B cell (primary cell): ENCODE measurements at regions not wholly inside any gene's neighbourhood (a gene's known extent, or its start where the extent isn't known, plus 50 kb on each side); places are given as distances from the start of the nearest gene placed in this dataset.
A peak's percentile ranks its signal among the peaks of the same experiment; 100 is the strongest.

Experiments
- ATAC-seq: fragments of 200-7000 bp; cut with Tn5 transposase; one replicate; pipeline ENCODE4 v1.10.0; 2021; ENCODE audit warnings: low read depth, mild to moderate bottlenecking, moderate number of reproducible peaks, moderate library complexity
- CTCF ChIA-PET: fragments of 350-600 bp; sonication (Branson Sonifier 250); formaldehyde crosslinking; loops from one replicate; lab custom pipeline; 2021; ENCODE audit warnings: antibody characterized with exemption, inconsistent platforms; lab: Charles Lee
- POLR2A ChIA-PET: fragments of 350-600 bp; sonication (Branson Sonifier 250); formaldehyde crosslinking; loops from one replicate; lab custom pipeline; 2021; ENCODE audit warnings: antibody characterized with exemption; lab: Charles Lee
- DNase-seq: peaks from one replicate; pipeline ENCODE4 v3.0.0; 2013
- H2AFZ ChIP-seq: 2 replicates; pipeline ENCODE4 v1.6.1; 2012; ENCODE audit warnings: mild to moderate bottlenecking, low read depth, low read length; ENCODE audit not compliant: insufficient read depth, poor library complexity, severe bottlenecking
- H3K27ac ChIP-seq, 2 donors: 1 replicate in 1 of 2; 2 replicates in 1 of 2; pipeline ENCODE4 v1.5.1; 2012 to 2013; ENCODE audit warnings: low read length in 2 of 2, mild to moderate bottlenecking in 2 of 2, moderate library complexity in 1 of 2
- H3K27me3 ChIP-seq, 4 experiments: fragments of 200-600 bp in 1 of 4; sonication (generic) in 1 of 4; replicated peaks in 1 of 4; 1 replicate in 2 of 4; 2 replicates in 2 of 4; pipeline versions ENCODE4 v1.6.1 to v1.7.0; 2013 to 2016; ENCODE audit warnings: low read length in 3 of 4, mild to moderate bottlenecking in 2 of 4, mixed read lengths in 1 of 4, moderate library complexity in 1 of 4; ENCODE audit not compliant: insufficient read depth in 4 of 4, control insufficient read depth in 3 of 4; ENCODE audit errors: control extremely low read depth in 1 of 4
- H3K36me3 ChIP-seq, 2 experiments: replicated peaks in 1 of 2; 1 replicate in 1 of 2; 2 replicates in 1 of 2; pipeline versions ENCODE4 v1.6.1 to v1.7.1; 2013; ENCODE audit warnings: low read length in 1 of 2; ENCODE audit not compliant: insufficient read depth in 2 of 2, control insufficient read depth in 1 of 2; ENCODE audit errors: control extremely low read depth in 1 of 2, extremely low read depth in 1 of 2
- H3K4me1 ChIP-seq, 2 donors: fragments of 200-600 bp in 1 of 2; sonication (generic) in 1 of 2; 1 replicate in 1 of 2; 2 replicates in 1 of 2; pipeline versions ENCODE4 v1.5.1 to v1.6.1; 2013 to 2017; ENCODE audit warnings: low read length in 2 of 2; ENCODE audit not compliant: control insufficient read depth in 2 of 2, insufficient read depth in 2 of 2
- H3K4me2 ChIP-seq: replicated peaks from 2 replicates; pipeline ENCODE3; 2012; ENCODE audit warnings: mild to moderate bottlenecking, low read depth, low read length; ENCODE audit not compliant: poor library complexity, severe bottlenecking
- H3K4me3 ChIP-seq, 5 experiments: fragments of 200-600 bp in 1 of 5; sonication (generic) in 1 of 5; 1 replicate in 3 of 5; 2 replicates in 2 of 5; pipeline versions ENCODE4 v1.5.1 to v1.7.0; 2011 to 2016; ENCODE audit warnings: low read length in 4 of 5, mild to moderate bottlenecking in 4 of 5, low read depth in 2 of 5, control low read depth in 1 of 5, moderate library complexity in 1 of 5; ENCODE audit not compliant: insufficient read depth in 1 of 5; ENCODE audit errors: control extremely low read depth in 1 of 5, extremely low read depth in 1 of 5
- H3K79me2 ChIP-seq: fragments of 200-600 bp; sonication (generic); one replicate; pipeline ENCODE4 v1.6.0; 2016; ENCODE audit warnings: low read length; ENCODE audit not compliant: control insufficient read depth, insufficient read depth
- H3K9ac ChIP-seq: fragments of 200-600 bp; sonication (generic); 2 replicates; pipeline ENCODE4 v1.6.1; 2017; ENCODE audit warnings: mild to moderate bottlenecking, low read length, moderate library complexity
- H3K9me3 ChIP-seq, 3 donors: one replicate each; pipeline versions ENCODE4 v1.6.1 to v1.7.1; 2013; ENCODE audit warnings: low read length in 2 of 3; ENCODE audit not compliant: control insufficient read depth in 2 of 3, insufficient read depth in 1 of 3; ENCODE audit errors: control extremely low read depth in 1 of 3
- H4K20me1 ChIP-seq: 2 replicates; pipeline ENCODE4 v1.6.0; 2012; ENCODE audit warnings: mild to moderate bottlenecking, low read length; ENCODE audit not compliant: insufficient read depth, control insufficient read depth, poor library complexity, severe bottlenecking
- H3K27ac Mint-ChIP-seq: one replicate; pipeline ENCODE4 v1.8.0; 2021; ENCODE audit warnings: mixed read lengths
- H3K27me3 Mint-ChIP-seq: one replicate; pipeline ENCODE4 v1.8.0; 2021; ENCODE audit warnings: mixed read lengths
- H3K4me1 Mint-ChIP-seq: one replicate; pipeline ENCODE4 v1.8.0; 2021; ENCODE audit warnings: mixed read lengths
- H3K4me3 Mint-ChIP-seq: one replicate; pipeline ENCODE4 v1.8.0; 2021; ENCODE audit warnings: mixed read lengths
- H3K9me3 Mint-ChIP-seq: one replicate; pipeline ENCODE4 v1.8.0; 2022; ENCODE audit warnings: mixed read lengths; ENCODE audit not compliant: insufficient read depth
- CTCF ChIP-seq: fragments of 200-600 bp; IDR thresholded peaks from one replicate; pipeline ENCODE4 v1.8.0; 2022; ENCODE audit warnings: antibody characterized with exemption, mild to moderate bottlenecking
- EZH2 ChIP-seq: IDR thresholded peaks from 2 replicates; pipeline ENCODE4 v1.6.1; 2012; ENCODE audit warnings: borderline replicate concordance, low read depth, mild to moderate bottlenecking, moderate library complexity, low read length; ENCODE audit not compliant: insufficient read depth, poor library complexity, severe bottlenecking
- WGBS: methylation state at CpG from one replicate; pipeline ENCODE4 v1.1.5; 2013; ENCODE audit warnings: missing lambda C conversion rate; ENCODE audit not compliant: insufficient coverage; 5-methylcytosine and 5-hydroxymethylcytosine counted together
- intact Hi-C: fragments of 100-400 bp; cut with micrococcal nuclease; formaldehyde crosslinking; loops from one replicate; pipeline ENCODE4 v1.10.0; 2022

DNA sequence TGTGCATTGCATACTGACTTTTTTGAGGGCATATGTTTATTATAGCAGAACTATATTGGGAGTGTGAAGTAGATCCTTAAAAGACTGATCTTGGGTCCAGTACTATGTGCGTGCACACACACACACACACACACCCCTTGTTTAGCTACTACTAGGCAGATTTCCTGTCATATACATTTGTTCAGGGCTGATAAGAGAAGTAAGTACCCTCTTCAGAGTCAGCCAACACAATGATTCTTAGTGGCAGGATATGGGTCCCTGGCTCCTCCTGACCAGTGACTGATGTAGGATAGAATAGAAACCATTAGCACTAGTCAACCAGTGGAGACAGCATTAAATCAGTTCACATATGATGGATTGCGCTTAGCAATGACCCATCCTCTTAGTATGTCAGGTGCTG is 76.2 kb upstream of the MIER3 start:
- intact Hi-C loops: no loop called here
- Histone ChIP-seq H3K36me3 (no peaks in the 10 kb centered on the region), H4K20me1 (no peaks in the 10 kb centered on the region), H3K9me3 (peaks cover 0 to 4% (median 3%) of the 10 kb centered on the region in 3 donors), H3K4me2 (no peak overlapping the region), H3K9ac (no peak overlapping the region), H2AFZ (no peak overlapping the region), H3K4me3 (no peak overlapping the region), H3K79me2 (no peaks in the 10 kb centered on the region), H3K27me3 (no peaks in the 10 kb centered on the region), H3K27ac (no peak overlapping the region), H3K4me1 (peaks cover 22 to 24% of the 10 kb centered on the region in 2 donors)
- Mint-ChIP-seq H3K27me3 (no peaks in the 10 kb centered on the region), H3K4me1 (peaks cover 23% of the 10 kb centered on the region), H3K9me3 (peaks cover 6% of the 10 kb centered on the region), H3K4me3 (no peak overlapping the region), H3K27ac (no peak overlapping the region)
- CTCF ChIA-PET: interaction anchor here (0.6 kb wide), 2 partner anchors 192 to 761 kb away, joined by 3 read pairs; no protein-coding TSS in a partner anchor
- TF ChIP-seq CTCF: no peak
- no peak for TF ChIP-seq EZH2
- ATAC-seq: no peak
- DNase-seq: no peak
- no CpG with 5 or more reads among the region's 2 CpGs for WGBS
- POLR2A ChIA-PET: no interaction called here

GRCh38 chr5:57032151-57032551 is 80.2 kb upstream of the MIER3 start:
- ATAC-seq: no peak
- POLR2A ChIA-PET: no interaction called here
- peaks cover 4% of the 10 kb centered on the region for H3K27me3 Mint-ChIP-seq
- no peaks in the 10 kb centered on the region for H4K20me1 ChIP-seq
- no peak overlapping the region for H3K4me2 ChIP-seq
- H3K4me3 ChIP-seq: no peak overlapping the region
- no peaks in the 10 kb centered on the region for H3K27me3 ChIP-seq
- intact Hi-C loops: loop anchor here (5.0 to 10.0 kb wide), 4 partner anchors 35 to 1453 kb away; partner anchors contain the start of genes GPBP1 and MIER3
- no peak overlapping the region for H3K27ac ChIP-seq
- H3K36me3 ChIP-seq: no peaks in the 10 kb centered on the region
- H3K9ac ChIP-seq: no peak overlapping the region
- WGBS: 40% methylated on average over 1 of the region's 1 CpG
- peaks cover 22 to 24% of the 10 kb centered on the region in 2 donors for H3K4me1 ChIP-seq
- H3K4me1 Mint-ChIP-seq: peaks cover 23% of the 10 kb centered on the region
- no peak for DNase-seq
- no peak overlapping the region for H3K4me3 Mint-ChIP-seq
- no peaks in the 10 kb centered on the region for H3K79me2 ChIP-seq
- CTCF ChIA-PET: interaction anchor here (2.1 kb wide), 1 partner anchor 106 kb away, joined by 6 read pairs; no protein-coding TSS in a partner anchor
- H2AFZ ChIP-seq: peak overlapping the region; percentile 10
- no peaks in the 10 kb centered on the region for H3K9me3 Mint-ChIP-seq
- TF ChIP-seq CTCF (no peak), EZH2 (no peak)
- no peak overlapping the region for H3K27ac Mint-ChIP-seq
- peaks cover 0 to 3% (median 0%) of the 10 kb centered on the region in 3 donors for H3K9me3 ChIP-seq
